ENCODE measurements at regions not wholly inside any gene's neighbourhood (a gene's known extent, or its start where the extent isn't known, plus 50 kb on each side); places are given as distances from the start of the nearest gene placed in this dataset.

DNA sequence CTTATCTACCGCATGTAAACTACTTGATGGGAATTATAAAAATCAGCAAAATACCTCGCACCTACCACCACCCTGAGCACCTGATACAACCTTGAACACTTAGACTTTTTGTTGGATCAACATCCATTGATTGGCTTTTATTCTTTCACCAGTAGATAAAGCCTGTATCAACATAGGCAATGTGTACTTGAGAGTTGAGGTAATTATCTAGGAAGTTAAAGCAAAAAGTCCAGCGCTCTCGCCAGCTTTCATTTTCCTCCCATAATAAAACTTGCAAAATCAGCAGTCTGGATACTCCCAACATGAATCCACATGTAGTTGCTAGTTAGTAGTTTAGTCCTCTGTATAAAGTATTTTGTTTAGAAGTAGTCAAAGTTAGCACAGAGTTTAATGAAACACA is 132.0 kb upstream of the PRDM1 start:
- TF ChIP-seq, protein P1, sequence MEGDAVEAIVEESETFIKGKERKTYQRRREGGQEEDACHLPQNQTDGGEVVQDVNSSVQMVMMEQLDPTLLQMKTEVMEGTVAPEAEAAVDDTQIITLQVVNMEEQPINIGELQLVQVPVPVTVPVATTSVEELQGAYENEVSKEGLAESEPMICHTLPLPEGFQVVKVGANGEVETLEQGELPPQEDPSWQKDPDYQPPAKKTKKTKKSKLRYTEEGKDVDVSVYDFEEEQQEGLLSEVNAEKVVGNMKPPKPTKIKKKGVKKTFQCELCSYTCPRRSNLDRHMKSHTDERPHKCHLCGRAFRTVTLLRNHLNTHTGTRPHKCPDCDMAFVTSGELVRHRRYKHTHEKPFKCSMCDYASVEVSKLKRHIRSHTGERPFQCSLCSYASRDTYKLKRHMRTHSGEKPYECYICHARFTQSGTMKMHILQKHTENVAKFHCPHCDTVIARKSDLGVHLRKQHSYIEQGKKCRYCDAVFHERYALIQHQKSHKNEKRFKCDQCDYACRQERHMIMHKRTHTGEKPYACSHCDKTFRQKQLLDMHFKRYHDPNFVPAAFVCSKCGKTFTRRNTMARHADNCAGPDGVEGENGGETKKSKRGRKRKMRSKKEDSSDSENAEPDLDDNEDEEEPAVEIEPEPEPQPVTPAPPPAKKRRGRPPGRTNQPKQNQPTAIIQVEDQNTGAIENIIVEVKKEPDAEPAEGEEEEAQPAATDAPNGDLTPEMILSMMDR (IDR thresholded peaks at IDR 0.05): no peak
- no peak for TF ChIP-seq EZH2 (IDR thresholded peaks at IDR 0.05; ENCODE audit: borderline replicate concordance, insufficient read depth, low read depth, low read length, poor library complexity, severe bottlenecking)
